A673 (cell line): ENCODE measurements at regions not wholly inside any gene's neighbourhood (a gene's known extent, or its start where the extent isn't known, plus 50 kb on each side); places are given as distances from the start of the nearest gene placed in this dataset.

Experiments used
- BruUV-seq: library from RNA; stranded (reverse); fragments of 400-500 nt; replicated peaks from 2 replicates; lab custom pipeline; 2021; lab: Mats Ljungman, UMichigan
- CTCF ChIA-PET: fragments of 300-600 bp; sonication (Branson Sonifier 250); formaldehyde crosslinking; loops from one replicate; lab custom pipeline; 2022; ENCODE audit warnings: antibody characterized with exemption; lab: Charles Lee
- POLR2A ChIA-PET: fragments of 300-600 bp; sonication (Branson Sonifier 250); formaldehyde crosslinking; loops from one replicate; lab custom pipeline; 2022; ENCODE audit warnings: antibody characterized with exemption; ENCODE audit not compliant: low non-redundant PET; lab: Charles Lee
- DNase-seq: peaks from one replicate; pipeline ENCODE4 v3.0.0-alpha.2; 2015; ENCODE audit warnings: low spot score
- H3K27ac ChIP-seq: fragments of 200-600 bp; sonication (generic); 2 replicates; pipeline ENCODE4 v1.5.1; 2016; ENCODE audit warnings: mixed run types, low read depth, mild to moderate bottlenecking, mixed read lengths, antibody characterized with exemption, low read length; ENCODE audit not compliant: poor library complexity, severe bottlenecking
- H3K27me3 ChIP-seq: fragments of 200-600 bp; sonication (generic); replicated peaks from 2 replicates; pipeline ENCODE4 v1.6.1; 2017; ENCODE audit warnings: mixed run types, low read depth, mild to moderate bottlenecking, mixed read lengths, antibody characterized with exemption, low read length; ENCODE audit not compliant: insufficient read depth, poor library complexity
- H3K36me3 ChIP-seq: fragments of 200-600 bp; sonication (generic); 2 replicates; pipeline ENCODE4 v1.6.1; 2016; ENCODE audit warnings: mixed run types, mild to moderate bottlenecking, mixed read lengths, antibody characterized with exemption, low read length; ENCODE audit not compliant: insufficient read depth, poor library complexity, severe bottlenecking
- H3K4me1 ChIP-seq: fragments of 200-600 bp; sonication (generic); 2 replicates; pipeline ENCODE4 v1.6.1; 2017; ENCODE audit warnings: mixed run types, mild to moderate bottlenecking, mixed read lengths, antibody characterized with exemption, low read length; ENCODE audit not compliant: insufficient read depth, poor library complexity, severe bottlenecking
- H3K4me3 ChIP-seq: fragments of 200-600 bp; sonication (generic); 2 replicates; pipeline ENCODE4 v1.5.1; 2016; ENCODE audit warnings: low read depth, mixed run types, mild to moderate bottlenecking, mixed read lengths, low read length; ENCODE audit not compliant: poor library complexity, severe bottlenecking
- H3K9me3 ChIP-seq: fragments of 200-600 bp; sonication (generic); 2 replicates; pipeline ENCODE4 v1.6.1; 2016; ENCODE audit warnings: mixed run types, low read depth, mild to moderate bottlenecking, mixed read lengths, antibody characterized with exemption, low read length; ENCODE audit not compliant: poor library complexity, severe bottlenecking
- EZH2 ChIP-seq: fragments of 200-600 bp; sonication (generic); IDR thresholded peaks from 2 replicates; pipeline ENCODE4 v1.6.1; 2017; ENCODE audit warnings: borderline replicate concordance, low read depth, mild to moderate bottlenecking, mixed read lengths, antibody characterized with exemption, low read length; ENCODE audit not compliant: poor library complexity, severe bottlenecking
- intact Hi-C: fragments of 100-400 bp; cut with micrococcal nuclease; formaldehyde crosslinking; loops from one replicate; pipeline ENCODE4 v1.10.0; 2022; ENCODE audit not compliant: unreplicated experiment
- TF ChIP-seq, protein P1 (sequence below): fragments of 300-800, 200-600 bp; sonication (generic); conservative IDR thresholded peaks from 2 replicates; pipeline ENCODE4 v1.5.1; 2017; ENCODE audit warnings: low read depth, mild to moderate bottlenecking, antibody characterized with exemption, low read length, moderate library complexity, mixed read lengths

DNA sequence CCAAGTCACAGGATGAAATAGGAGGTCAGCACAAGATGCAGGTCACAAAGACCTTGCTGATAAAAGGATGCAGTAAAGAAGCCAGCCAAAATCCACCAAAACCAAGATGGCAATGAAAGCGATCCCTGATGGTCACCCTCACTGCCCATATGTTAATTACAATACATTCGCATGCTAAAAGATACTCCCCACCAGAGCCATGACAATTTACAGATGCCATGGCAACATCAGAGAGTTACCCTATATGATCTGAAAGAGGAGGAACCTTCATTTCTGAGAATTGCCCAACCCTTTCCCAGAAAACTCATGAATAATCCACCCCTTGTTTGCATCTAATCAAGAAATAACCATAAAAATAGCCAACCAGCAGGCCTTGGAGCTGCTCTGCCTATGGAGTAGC, 709.8 kb downstream of the METTL4 start:
- Histone ChIP-seq H3K4me1 (no peaks in the 10 kb centered on the region), H3K36me3 (no peaks in the 10 kb centered on the region), H3K27ac (no peak overlapping the region), H3K27me3 (no peaks in the 10 kb centered on the region), H3K4me3 (no peak overlapping the region), H3K9me3 (no peaks in the 10 kb centered on the region)
- POLR2A ChIA-PET = no interaction called here
- intact Hi-C loops = no loop called here
- DNase-seq = no peak
- CTCF ChIA-PET = no interaction called here
- no TSS peak for BruUV-seq
- no peak for TF ChIP-seq EZH2
- TF ChIP-seq, protein P1, sequence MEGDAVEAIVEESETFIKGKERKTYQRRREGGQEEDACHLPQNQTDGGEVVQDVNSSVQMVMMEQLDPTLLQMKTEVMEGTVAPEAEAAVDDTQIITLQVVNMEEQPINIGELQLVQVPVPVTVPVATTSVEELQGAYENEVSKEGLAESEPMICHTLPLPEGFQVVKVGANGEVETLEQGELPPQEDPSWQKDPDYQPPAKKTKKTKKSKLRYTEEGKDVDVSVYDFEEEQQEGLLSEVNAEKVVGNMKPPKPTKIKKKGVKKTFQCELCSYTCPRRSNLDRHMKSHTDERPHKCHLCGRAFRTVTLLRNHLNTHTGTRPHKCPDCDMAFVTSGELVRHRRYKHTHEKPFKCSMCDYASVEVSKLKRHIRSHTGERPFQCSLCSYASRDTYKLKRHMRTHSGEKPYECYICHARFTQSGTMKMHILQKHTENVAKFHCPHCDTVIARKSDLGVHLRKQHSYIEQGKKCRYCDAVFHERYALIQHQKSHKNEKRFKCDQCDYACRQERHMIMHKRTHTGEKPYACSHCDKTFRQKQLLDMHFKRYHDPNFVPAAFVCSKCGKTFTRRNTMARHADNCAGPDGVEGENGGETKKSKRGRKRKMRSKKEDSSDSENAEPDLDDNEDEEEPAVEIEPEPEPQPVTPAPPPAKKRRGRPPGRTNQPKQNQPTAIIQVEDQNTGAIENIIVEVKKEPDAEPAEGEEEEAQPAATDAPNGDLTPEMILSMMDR = no peak

DNA sequence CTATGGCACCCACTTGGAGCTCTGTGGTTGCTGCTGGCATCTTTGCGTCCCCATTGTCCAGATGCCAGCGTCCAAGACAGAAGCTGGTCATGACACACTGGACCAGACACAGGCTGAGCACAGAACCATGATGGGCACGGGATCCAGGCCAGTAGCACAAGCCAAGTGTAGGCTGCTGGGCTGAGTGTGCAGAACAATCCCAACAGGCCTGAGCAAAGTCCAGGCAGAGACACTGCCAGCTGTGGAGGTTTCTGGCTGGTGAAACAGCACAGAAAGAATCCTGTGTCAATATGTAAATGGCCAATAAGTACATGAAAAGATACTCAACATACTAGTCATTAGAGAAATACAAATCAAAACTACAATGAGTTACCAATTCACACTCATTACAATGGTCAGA, 705.4 kb downstream of the METTL4 start:
- H3K4me1 ChIP-seq = no peaks in the 10 kb centered on the region
- TF ChIP-seq, protein P1 = no peak
- TF ChIP-seq EZH2 = no peak
- CTCF ChIA-PET = no interaction called here
- intact Hi-C loops = no loop called here
- H3K9me3 ChIP-seq = no peaks in the 10 kb centered on the region
- BruUV-seq = no TSS peak
- no peak overlapping the region for H3K4me3 ChIP-seq
- DNase-seq = no peak
- POLR2A ChIA-PET = no interaction called here
- H3K27me3 ChIP-seq = no peaks in the 10 kb centered on the region
- H3K36me3 ChIP-seq = no peaks in the 10 kb centered on the region
- no peak overlapping the region for H3K27ac ChIP-seq

DNA sequence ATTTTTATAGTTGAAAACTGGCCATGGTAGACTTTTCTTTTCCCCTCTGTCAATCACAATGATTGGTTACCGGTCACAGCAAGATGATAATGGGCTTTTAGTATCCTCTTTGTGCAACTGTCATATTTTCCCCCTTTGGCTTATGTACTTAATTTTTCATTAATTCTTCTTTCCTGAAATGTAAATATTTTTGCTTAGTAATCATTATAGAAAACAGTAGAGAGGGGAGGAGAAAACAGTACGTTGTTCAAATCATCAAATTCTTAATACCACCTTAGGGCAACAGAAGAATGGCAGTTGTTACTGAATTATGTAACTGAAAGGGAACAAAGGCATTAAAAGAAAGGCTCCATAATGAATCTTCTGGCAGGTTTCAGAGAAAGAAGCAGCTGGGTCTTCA, 699.0 kb downstream of the METTL4 start:
- DNase-seq = no peak
- intact Hi-C loops = no loop called here
- CTCF ChIA-PET = no interaction called here

More for the DNA sequence above, 699.0 kb downstream of the METTL4 start:
- POLR2A ChIA-PET = no interaction called here
- Histone ChIP-seq H3K36me3 (no peaks in the 10 kb centered on the region), H3K27me3 (no peaks in the 10 kb centered on the region), H3K27ac (no peak overlapping the region), H3K4me3 (no peak overlapping the region), H3K9me3 (no peaks in the 10 kb centered on the region), H3K4me1 (no peaks in the 10 kb centered on the region)
- BruUV-seq = no TSS peak
- TF ChIP-seq, protein P1 = no peak
- TF ChIP-seq EZH2 = no peak
